NCI-H226 (cell line): ENCODE measurements at regions not wholly inside any gene's neighbourhood (a gene's known extent, or its start where the extent isn't known, plus 50 kb on each side); places are given as distances from the start of the nearest gene placed in this dataset.

Experiments used
- DNase-seq: peaks from one replicate; pipeline ENCODE4 v3.0.0-alpha.2; 2015

- peak; percentile 15 for DNase-seq
Measured at GRCh38 chr6:84521511-84521910, 242.9 kb downstream of the TBX18 start.

DNA sequence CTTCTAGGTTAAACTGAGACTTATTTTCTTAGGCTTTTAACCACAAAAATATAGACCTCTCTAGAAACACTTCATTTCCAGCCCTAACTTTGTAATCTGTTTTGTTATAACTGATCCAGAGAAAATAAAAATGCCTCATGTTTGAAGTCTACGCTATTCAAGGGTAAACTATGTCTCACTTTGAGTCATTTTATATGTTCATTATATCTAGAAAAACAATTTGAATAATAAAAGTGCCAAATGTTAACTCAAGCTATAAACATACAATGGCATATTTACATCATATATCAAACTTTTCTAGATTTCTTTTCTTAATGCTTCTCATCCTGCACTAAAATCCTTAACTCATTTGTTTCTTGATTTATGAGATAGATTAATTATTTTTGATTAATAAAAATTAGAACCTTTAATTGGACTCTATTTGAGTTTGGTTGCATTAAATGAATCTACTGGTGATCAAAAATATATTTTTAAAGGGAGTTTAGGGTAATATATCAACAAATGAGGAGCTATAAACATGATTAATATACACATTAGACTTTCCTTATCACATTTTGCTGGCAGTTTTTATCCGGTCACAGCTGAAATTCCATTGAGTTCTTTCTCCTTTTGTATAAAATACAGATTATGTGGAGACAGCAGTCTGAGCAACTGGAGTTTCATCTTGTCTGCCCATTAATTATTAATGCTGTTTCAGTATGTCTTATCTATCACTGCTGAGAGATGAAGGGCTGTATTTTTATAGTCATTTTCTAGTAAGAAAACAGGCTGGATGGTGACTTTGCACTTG, 246.5 kb downstream of the TBX18 start:
- DNase-seq: no peak

DNA sequence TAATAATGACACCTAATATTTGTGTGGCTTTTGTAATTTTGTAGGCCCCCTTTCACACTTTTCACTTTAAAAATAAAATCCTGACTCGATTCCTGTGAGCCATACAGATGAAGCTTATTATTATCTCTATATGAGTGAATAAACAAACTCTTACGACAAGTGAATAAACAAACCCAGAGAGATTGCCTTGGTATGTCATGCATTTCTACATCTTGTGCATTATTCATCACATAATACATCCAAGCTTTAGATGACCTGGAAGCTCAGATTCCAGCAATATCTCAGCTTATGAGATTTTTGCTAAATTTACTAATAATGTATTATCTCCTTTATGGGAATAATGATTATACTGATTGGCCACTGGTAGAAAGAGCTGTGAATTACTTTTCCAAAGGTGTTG, 248.2 kb downstream of the TBX18 start:
- DNase-seq: no peak

GRCh38 chr6:84515067-84515466, 249.3 kb downstream of the TBX18 start:
- DNase-seq: no peak

DNA sequence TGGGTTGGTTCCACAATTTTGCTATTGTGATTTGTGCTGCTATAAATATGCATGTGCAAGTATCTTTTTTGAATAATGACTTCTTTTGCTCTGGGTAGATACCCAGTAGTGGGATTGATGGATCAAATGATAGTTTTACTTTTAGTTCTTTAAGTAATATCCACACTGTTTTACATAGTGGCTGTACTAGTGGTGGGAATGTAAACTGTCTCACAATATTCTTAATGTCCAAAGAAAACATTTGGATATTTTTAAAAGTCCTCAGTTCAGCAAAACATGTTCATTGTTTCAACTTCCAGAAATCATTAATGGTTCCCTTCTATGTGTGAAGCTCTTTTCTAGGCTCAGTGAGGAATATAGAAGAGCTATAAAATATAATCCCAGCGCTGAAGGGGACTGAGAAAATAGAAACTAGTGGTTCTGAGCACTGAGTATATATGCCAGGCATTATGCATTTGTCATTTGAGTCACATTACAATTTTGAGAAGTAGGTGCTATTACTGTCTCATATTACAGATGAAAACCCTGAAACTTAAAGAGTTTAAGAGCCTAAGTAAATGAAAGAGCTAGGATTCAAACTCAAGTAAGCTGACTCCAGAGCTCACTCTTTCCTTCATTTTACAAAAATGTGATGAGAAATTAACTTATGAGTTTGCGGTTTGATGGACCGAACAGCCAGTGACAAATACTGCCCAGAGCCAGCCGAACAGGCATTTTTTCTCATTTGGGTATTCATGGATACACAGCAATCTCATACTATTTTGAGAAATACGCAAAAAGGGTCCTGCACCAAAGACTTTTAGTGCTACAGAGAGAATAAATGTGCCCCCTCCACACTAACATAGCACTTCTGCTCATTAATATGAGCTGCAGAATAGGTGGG, 250.1 kb downstream of the TBX18 start:
- no peak for DNase-seq

GRCh38 chr6:84512391-84512790, 252.0 kb downstream of the TBX18 start:
- DNase-seq: peak; percentile 70

DNA sequence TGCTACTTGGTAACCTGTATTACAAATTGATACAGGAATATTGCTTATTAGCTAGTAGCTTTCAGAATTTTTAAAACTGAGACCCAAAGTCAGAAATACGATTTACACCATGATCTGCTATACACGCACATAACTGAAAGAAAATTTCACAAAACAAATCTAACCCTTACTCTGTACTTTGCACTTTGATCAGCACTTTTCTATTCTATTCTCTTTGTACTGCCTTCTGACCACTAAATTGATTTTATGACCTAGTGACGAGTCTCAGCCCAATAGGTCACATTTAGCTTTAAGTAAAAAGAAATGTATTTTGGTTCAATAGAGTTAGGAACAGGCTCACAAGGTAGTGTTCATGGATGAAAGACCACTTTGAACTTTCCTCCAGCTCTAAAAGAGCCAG, 252.5 kb downstream of the TBX18 start:
- no peak for DNase-seq

- peak; percentile 62 for DNase-seq
Measured at GRCh38 chr6:84508981-84509380, 255.4 kb downstream of the TBX18 start.

DNA sequence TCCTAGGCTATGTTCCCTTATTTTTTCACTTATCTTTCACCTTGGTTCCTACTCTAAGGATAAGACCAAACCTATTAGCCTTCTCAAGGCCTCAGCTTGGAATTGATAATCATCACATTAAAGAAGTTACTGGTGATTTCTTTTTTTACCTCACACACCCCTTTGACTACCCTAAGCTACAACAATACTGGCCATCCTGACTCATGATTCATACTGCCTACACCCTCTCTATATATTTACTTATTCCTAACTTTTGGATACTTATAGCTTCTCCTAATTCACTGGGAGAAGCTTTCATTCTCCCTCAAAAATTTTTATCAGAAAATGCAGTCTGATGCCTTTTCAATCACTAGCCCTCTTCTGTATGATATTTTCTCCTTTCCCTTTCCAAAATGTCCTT, 256.1 kb downstream of the TBX18 start:
- DNase-seq: no peak

DNA sequence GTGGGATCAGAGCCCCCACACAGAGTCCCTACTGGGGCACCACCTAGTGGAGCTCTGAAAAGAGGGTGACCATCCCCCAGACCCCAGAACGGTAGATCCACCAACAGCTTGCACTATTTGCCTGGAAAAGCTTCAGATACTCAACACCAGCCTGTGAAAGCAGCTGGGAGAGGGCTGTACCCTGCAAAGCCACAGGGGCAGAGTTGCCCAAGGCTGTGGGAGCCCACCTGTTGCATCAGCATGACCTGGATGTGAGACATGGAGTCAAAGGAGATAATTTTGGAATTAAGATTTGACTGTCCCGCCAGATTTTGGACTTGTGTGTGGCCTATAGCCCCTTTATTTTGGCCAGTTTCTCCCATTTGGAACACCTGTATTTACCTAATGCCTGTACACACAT, 260.4 kb downstream of the TBX18 start:
- no peak for DNase-seq

DNA sequence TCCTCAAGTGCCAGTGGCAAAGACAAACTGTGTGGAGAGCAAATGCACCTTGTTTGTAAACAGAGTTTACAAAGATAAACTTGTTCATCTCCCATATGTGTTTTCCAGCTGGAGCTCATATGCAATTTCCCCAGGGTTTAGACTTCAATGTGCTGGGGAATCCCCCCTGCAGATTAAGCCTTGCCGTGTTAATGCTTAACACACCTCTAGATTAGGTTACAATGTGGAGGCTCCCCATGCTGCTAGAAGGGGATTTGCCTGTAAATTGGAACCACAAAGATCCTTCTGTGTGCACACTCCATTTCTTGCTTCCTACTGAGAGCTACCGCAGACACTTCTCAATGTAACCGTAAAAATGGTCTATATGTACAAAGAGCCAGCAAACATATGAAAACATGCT, 263.1 kb downstream of the TBX18 start:
- DNase-seq: no peak

DNA sequence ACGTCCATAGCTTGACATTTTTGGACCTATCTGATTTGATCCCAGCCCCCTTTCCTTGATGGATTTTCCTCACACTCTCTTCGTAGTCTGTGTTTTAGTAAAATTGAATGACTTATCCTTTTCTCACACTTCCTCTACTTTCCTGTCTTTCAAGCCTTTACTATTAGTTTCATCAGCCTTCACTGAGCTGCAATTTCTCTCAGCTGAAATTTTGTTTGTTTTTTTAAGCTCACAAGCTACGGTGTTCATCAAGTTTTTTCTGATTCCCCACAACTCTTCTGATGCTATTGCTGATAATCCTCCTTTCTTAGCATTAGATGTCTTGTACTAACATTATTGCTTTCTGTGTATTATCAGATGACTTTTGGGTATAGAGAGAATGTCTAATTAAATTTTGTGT, 263.7 kb downstream of the TBX18 start:
- no peak for DNase-seq

GRCh38 chr6:84498905-84499304, 265.5 kb downstream of the TBX18 start:
- no peak for DNase-seq

DNA sequence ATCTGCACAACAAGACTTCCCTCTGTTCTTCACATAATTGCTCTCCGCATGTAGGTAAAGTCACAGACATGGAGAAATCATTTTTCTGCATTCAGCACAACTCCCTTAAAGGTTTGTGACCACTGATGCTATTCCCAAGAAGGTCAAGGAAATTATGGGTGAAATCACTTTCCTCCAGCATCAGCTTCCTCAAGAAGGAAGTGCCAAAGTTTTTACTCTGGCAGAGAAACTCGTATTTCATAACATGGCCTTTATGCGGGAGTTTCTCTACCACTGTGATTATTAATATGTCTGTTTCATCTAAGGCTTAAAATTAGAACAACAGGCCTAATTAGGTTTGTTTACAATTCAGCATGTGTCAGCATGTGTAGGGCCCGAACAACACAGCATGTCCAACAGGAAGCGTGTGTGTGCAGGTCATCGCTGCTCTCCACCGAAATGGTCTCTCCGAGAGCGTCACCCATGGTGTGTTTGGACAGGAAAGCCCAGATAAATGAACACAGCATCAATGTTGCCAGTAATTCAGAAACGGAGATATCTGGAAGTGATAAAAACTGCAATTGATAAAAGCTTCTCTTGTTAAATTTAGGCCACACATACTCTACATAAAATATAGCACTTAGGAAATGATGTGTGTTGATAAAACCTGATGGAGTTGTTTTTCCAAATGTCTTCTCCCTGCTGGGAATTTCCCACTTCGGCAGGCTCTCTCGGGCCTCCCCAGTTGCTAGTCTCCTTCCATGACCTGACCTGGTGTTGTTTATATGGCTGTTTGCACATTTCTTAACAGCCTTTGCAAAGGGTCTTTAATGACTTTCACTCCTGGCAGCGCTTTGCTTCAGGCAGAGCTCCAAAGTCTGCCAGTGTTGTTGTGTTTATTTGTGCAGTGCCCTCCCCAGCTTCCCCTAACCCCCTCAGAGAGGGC, 265.1 kb upstream of the CEP162 start:
- peak; percentile 15 for DNase-seq

DNA sequence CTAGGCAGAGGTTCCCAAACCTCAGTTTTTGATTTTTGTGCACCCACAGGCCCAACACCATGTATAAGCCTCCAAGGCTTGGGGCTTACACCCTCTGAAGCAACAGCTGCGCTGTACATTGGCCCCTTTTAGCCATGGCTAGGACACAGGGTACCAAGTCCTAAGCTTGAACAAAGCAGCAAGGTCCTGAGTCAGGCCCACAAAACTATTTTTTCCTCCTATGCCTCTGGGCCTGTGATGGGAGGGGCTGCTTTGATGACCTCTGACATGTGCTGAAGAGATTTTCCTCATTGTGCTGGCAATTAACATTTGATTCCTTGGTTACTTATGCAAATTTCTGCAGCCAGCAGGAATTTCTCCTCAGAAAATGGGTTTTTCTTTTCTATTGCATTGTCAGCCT, 262.2 kb upstream of the CEP162 start:
- no peak for DNase-seq

DNA sequence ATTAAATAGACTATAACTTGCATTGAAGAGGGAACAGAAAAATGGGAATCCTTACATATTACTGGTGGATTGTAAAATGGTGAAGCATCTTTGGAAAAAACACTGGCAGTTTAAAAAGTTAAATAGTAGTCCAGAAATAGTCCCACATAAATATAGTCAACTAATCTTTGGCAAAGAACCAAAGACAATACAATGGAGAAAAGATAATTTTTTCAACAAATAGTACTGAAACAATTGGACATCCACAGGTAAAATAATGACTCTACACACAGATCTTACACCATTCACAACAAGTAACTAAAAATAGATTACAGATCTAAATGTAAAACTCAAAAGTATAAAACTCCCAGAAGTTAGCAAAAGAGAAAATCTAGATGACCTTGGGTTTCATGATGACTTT, 259.1 kb upstream of the CEP162 start:
- DNase-seq: no peak

DNA sequence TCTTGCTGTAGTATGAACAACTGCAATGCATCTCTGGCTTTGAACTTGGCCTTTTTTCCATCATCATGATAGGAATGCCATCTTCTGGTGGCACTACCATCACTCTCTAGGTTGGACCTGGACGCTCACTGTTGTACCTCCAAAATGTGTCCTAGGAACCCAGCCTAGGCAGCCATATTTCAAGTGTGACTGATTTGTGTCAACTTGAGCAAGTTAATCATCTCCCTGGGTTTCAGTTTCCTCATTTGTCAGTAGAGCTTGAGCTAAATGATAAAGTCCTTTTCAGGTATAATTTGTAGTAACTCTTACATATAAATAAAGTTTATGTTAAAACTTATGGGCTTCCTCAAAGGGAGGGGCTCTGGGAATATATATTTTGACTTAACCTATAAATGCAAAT, 241.7 kb upstream of the CEP162 start:
- DNase-seq: no peak

DNA sequence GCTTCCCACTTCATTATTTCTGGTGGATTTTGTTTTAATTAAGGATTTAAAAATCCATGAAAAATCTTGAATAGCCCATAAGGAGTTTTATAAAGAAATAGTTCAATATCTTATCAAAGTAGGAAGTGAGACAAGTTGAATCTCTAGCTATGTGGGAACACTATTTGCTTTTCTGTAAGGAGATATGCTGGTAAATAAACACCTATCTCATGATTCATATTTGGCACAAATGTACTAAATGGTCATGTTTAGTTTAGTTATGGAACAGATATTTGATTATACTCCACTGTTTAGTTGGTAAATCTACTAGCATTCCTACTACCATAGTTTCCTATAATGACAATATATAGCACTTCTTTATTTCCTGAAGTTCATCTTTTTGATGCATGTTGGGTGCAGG, 239.9 kb upstream of the CEP162 start:
- DNase-seq: peak; percentile 50

DNA sequence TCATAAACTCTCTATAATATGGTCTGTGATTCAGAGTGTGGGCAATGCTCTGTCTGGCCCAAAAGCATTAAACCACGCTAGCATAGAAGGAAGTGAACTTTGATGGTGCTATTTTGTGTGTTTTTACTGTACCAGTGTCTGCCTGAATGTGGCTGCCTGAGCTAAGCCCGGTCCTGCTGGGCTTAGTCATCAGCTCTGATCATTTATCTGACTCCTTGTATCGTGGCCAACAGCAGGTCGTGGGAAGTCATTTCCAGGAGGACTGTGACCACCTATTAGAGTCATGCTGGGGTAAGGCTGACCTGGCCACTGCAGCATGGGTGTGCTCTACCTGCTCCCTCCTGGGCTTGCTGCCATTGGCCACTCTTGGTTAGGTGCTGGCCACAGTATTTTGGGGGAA, 239.1 kb upstream of the CEP162 start:
- peak; percentile 74 for DNase-seq

DNA sequence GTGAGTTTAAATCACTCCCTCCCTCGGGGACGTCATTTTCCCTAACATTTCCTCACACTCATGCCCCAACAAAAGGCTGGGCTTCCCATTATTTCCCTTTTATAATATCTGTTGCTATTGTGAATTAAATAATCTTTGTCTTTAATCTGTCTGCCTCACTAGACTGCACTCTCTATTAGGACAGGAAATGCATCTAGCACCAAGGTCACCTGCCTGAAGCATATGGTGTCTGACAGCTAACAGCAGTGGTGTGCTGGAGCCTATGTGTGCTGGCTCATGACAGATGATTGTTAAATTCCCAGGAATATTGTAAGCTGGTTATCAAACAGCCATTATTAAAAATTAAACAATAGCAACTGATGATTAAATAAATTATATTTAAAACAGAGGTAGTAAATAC, 237.0 kb upstream of the CEP162 start:
- no peak for DNase-seq

DNA sequence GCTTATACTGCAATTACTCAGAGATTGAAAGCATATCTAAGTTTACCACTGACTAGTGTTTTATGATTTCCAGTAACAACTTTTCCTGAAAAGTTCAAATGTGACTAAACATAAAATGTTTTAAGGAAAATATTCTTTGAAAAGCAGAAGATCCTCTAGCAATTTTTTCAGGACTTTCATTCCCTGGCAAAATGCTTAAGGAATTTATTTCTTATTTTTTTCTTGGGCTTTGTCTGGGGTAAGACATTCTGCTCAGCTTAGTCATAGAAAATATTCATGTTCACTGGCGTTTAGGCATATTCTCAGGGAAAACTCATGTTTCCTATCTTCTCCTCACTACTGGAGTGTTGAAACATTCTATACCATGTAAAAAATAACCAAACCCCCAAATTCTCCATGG, 235.3 kb upstream of the CEP162 start:
- peak; percentile 61 for DNase-seq

- no peak for DNase-seq
Measured at GRCh38 chr6:84461461-84461860, 234.0 kb upstream of the CEP162 start.

DNA sequence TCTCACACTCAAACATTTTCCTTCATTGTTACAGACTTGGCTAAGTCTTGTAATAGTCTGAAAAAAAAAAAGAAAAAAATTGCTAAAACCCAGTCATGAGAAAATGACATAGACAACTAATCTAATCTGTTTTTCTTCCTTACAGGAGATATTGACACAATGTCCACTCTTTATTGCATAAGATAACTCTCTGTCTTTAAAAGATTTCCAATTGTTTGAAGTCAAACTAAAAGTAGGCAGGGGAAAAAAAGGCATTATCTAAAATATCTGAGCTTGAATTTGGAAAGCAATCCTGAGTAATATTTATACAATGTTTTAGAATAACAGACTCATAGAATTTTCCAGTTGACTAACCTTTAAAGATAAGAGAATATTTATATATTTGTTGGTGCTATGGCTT, 233.0 kb upstream of the CEP162 start:
- peak; percentile 32 for DNase-seq
